ENCODE measurements at regions not wholly inside any gene's neighbourhood (a gene's known extent, or its start where the extent isn't known, plus 50 kb on each side); places are given as distances from the start of the nearest gene placed in this dataset.

DNA sequence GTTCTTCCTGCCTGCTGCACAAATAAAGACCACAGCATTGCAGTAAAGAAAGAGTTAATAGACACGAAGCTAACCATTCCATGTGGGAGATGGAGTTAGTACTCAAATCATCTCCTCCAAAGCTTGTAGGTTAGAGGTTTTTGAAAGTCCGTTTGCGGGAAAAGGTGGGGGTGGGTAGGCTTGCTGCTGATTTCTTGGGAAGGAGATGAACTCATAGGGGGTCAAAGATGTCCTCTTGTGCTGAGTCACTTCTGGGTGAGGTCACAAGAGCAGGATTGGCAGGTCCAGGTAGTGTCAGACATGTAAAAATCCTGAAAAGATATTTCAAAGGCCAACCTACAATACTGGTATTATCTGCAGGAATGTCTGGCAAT lies 66.4 kb downstream of the PTHLH start:
- no peak overlapping the region for H3K56ac ChIP-seq (ENCODE audit: extremely low read depth, insufficient read depth, low read length)
- H3K27ac ChIP-seq (ENCODE audit: insufficient read depth, low read length), result peak overlapping the region; percentile 93; the same call in 1 of the 2 replicates
- no peak for TF ChIP-seq RAD21 (IDR thresholded peaks at IDR 0.05; ENCODE audit: low read length)
- TF ChIP-seq, protein P1, sequence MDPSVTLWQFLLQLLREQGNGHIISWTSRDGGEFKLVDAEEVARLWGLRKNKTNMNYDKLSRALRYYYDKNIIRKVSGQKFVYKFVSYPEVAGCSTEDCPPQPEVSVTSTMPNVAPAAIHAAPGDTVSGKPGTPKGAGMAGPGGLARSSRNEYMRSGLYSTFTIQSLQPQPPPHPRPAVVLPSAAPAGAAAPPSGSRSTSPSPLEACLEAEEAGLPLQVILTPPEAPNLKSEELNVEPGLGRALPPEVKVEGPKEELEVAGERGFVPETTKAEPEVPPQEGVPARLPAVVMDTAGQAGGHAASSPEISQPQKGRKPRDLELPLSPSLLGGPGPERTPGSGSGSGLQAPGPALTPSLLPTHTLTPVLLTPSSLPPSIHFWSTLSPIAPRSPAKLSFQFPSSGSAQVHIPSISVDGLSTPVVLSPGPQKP (IDR thresholded peaks at IDR 0.05; ENCODE audit: borderline replicate concordance, low read depth, low read length), result no peak
- POLR2A ChIA-PET (ENCODE audit: unreplicated experiment), result no interaction called here
- H3K4me2 ChIP-seq (ENCODE audit: low read depth, low read length), result no peak overlapping the region
- no peak overlapping the region for H3K23ac ChIP-seq (ENCODE audit: low read depth, low read length)
- no peak overlapping the region for H3K9ac ChIP-seq (ENCODE audit: low read depth, low read length)
- peak overlapping the region; percentile 77 for H3K18ac ChIP-seq (ENCODE audit: low read depth, low read length)
- no peak overlapping the region for H3K4me3 ChIP-seq (ENCODE audit: insufficient read depth, low read depth, low read length)
- WGBS, 2 experiments (ENCODE audit: extremely low coverage in 2 of 2, insufficient read length in 1 of 2), result no CpG with 5 or more reads among the region's 3 CpGs
- peak overlapping the region; percentile 67 for H2BK120ac ChIP-seq (ENCODE audit: low read depth, low read length)
- in situ Hi-C loops (cut with MboI; ENCODE audit: low sequenced_read_pairs), result no loop called here
- H3K14ac ChIP-seq (replicated peaks; ENCODE audit: low read depth, low read length), result peak overlapping the region; percentile 44; the same call in 1 of the 2 replicates
- peak overlapping the region; percentile 38; the same call in 1 of the 2 replicates for H2BK20ac ChIP-seq (ENCODE audit: low read depth, low read length)
- no peaks in the 10 kb centered on the region for H4K20me1 ChIP-seq (ENCODE audit: insufficient read depth, low read length)
- no peak overlapping the region for H2AK9ac ChIP-seq (replicated peaks; ENCODE audit: low read depth, low read length, poor library complexity)
- H3K4me1 ChIP-seq (ENCODE audit: control insufficient read depth, insufficient read depth, low read length), result peaks cover 10% of the 10 kb centered on the region
- peak overlapping the region; percentile 76 for H3K4ac ChIP-seq (ENCODE audit: low read depth, low read length)
- H3K9me3 ChIP-seq (ENCODE audit: control insufficient read depth, insufficient read depth, low read length), result no peaks in the 10 kb centered on the region
- H2AFZ ChIP-seq (replicated peaks; ENCODE audit: low read length, poor library complexity), result no peak overlapping the region
- H2BK15ac ChIP-seq (ENCODE audit: low read depth, low read length), result no peak overlapping the region; the same call in 2 of the 3 replicates
- H3K36me3 ChIP-seq (ENCODE audit: control insufficient read depth, insufficient read depth, low read length), result no peaks in the 10 kb centered on the region
- H2BK5ac ChIP-seq (ENCODE audit: low read depth, low read length, poor library complexity, severe bottlenecking), result peak overlapping the region; percentile 28
- ATAC-seq (ENCODE audit: low read depth), result no peak
- dilution Hi-C loops (cut with HindIII; ENCODE audit: low sequenced_read_pairs, unreplicated experiment), result no loop called here
- DNase-seq, result no peak
- peak overlapping the region; percentile 74 for H4K91ac ChIP-seq (ENCODE audit: insufficient read depth, low read depth, low read length)
- H2AK5ac ChIP-seq (ENCODE audit: low read depth, low read length), result no peak overlapping the region; the same call in 1 of the 2 replicates
- H3K27me3 ChIP-seq (ENCODE audit: control insufficient read depth, insufficient read depth, low read length), result no peaks in the 10 kb centered on the region
- H3K79me1 ChIP-seq (ENCODE audit: low read depth in 1 of 2, low read length in 2 of 2), result no peaks in the 10 kb centered on the region
- no peaks in the 10 kb centered on the region; the same call in 1 of the 2 replicates for H3K9me1 ChIP-seq (ENCODE audit: insufficient read depth, low read length)
- BruUV-seq (replicated peaks), result no TSS peak
- CTCF ChIA-PET, result interaction anchor here (0.6 kb wide), 1 partner anchor 34 kb away, joined by 4 read pairs; no protein-coding TSS in a partner anchor
- intact Hi-C loops (cut with micrococcal nuclease), result no loop called here
- H4K8ac ChIP-seq (ENCODE audit: low read depth in 2 of 2, low read length in 2 of 2), result peak overlapping the region; percentile 19 to 22; a peak in 1 of 4 replicates
- H4K5ac ChIP-seq (ENCODE audit: low read depth, low read length), result peak overlapping the region; percentile 40; the same call in 1 of the 2 replicates

All from IMR-90 (cell line).